ENCODE measurements at regions not wholly inside any gene's neighbourhood (a gene's known extent, or its start where the extent isn't known, plus 50 kb on each side); places are given as distances from the start of the nearest gene placed in this dataset.
"Not testable (repeated sequence)": the region's sequence is repeated elsewhere in the genome, so short reads cannot be mapped to it uniquely, and the experiment has no call there.

DNA sequence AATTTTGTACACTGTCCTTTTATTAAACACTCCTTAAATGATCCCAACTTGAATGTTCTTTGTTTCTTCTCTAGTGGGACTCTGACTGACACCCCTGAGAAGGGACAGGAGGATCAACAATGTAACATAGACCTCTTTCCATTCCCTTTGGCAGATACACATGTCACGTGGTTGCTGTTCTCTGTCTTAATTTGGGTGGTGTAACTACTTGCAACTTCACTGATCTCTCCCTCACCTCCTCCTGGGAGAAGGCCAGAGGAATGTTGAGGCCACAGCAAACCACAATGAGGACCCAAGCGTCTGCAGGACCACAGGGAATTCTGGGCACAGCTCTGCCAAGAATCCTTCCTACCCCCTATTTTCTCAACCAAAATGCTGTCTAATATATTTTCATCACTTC is 205.6 kb downstream of the RTP5 start:
- ChIA-PET SMC1A (ENCODE audit: uncharacterized antibody, unreplicated experiment) (no interaction called here), POLR2A (no interaction called here), CTCF (no interaction called here), RAD21 (ENCODE audit: unreplicated experiment) (no interaction called here)
- Histone ChIP-seq H3K9ac (ENCODE audit: control insufficient read depth, insufficient read depth, low read length) (no peak overlapping the region), H3K36me3 (ENCODE audit: control insufficient read depth in 2 of 2, insufficient read depth in 2 of 2, low read length in 1 of 2) (no peaks in the 10 kb centered on the region), H3K27ac (ENCODE audit: control insufficient read depth, insufficient read depth) (no peak overlapping the region), H3K27me3 (replicated peaks in 1 of 2; ENCODE audit: control insufficient read depth in 2 of 2, insufficient read depth in 2 of 2, low read length in 1 of 2) (no peaks in the 10 kb centered on the region), H3K4me1 (ENCODE audit: control insufficient read depth, insufficient read depth, low read length) (no peaks in the 10 kb centered on the region), H3K4me3 (no peak overlapping the region), H4K20me1 (ENCODE audit: control insufficient read depth, insufficient read depth) (no peaks in the 10 kb centered on the region), H2AFZ (ENCODE audit: control insufficient read depth, low read depth, low read length) (no peak overlapping the region), H3K9me3 (replicated peaks; ENCODE audit: control insufficient read depth, insufficient read depth, low read length) (no peaks in the 10 kb centered on the region), H3K4me2 (ENCODE audit: control insufficient read depth, insufficient read depth) (no peak overlapping the region), H3K79me2 (ENCODE audit: control insufficient read depth, insufficient read depth, low read length) (no peaks in the 10 kb centered on the region)
- intact Hi-C loops (cut with micrococcal nuclease; ENCODE audit: unreplicated experiment) (no loop called here), in situ Hi-C loops (cut with MboI) (no loop called here)
- no TSS peak for BruUV-seq (replicated peaks)
- FAIRE-seq (no peak), ATAC-seq (no peak), DNase-seq (ENCODE audit: low read depth, low spot score) (no peak)
- 0% methylated on average over 2 of the region's 2 CpGs for WGBS (ENCODE audit: insufficient coverage, insufficient replicate concordance, low lambda C conversion rate, missing lambda C conversion rate)
- peak; percentile 29; the same call in 1 of the 2 replicates for TF ChIP-seq RAD51 (IDR thresholded peaks at IDR 0.05)
- TF ChIP-seq YY1 (IDR thresholded peaks at IDR 0.05; ENCODE audit: low read depth, low read length), result no peak
- no peak for TF ChIP-seq MTA3 (IDR thresholded peaks at IDR 0.05; ENCODE audit: borderline replicate concordance, low read length)
- no peak for TF ChIP-seq CBX3 (IDR thresholded peaks at IDR 0.05; ENCODE audit: borderline replicate concordance, low read depth)
- TF ChIP-seq NRF1 (conservative IDR thresholded peaks at IDR 0.05; ENCODE audit: low read depth, low read length), result no peak

- intact Hi-C loops (cut with micrococcal nuclease; ENCODE audit: unreplicated experiment) (no loop called here), in situ Hi-C loops (cut with MboI) (no loop called here)
- Histone ChIP-seq H3K79me2 (ENCODE audit: control insufficient read depth, insufficient read depth, low read length) (no peaks in the 10 kb centered on the region), H3K9ac (ENCODE audit: control insufficient read depth, insufficient read depth, low read length) (no peak overlapping the region), H3K27me3 (replicated peaks in 1 of 2; ENCODE audit: control insufficient read depth in 2 of 2, insufficient read depth in 2 of 2, low read length in 1 of 2) (no peaks in the 10 kb centered on the region), H3K4me2 (ENCODE audit: control insufficient read depth, insufficient read depth) (no peak overlapping the region), H3K27ac (ENCODE audit: control insufficient read depth, insufficient read depth) (no peak overlapping the region), H3K36me3 (ENCODE audit: control insufficient read depth in 2 of 2, insufficient read depth in 2 of 2, low read length in 1 of 2) (no peaks in the 10 kb centered on the region), H2AFZ (ENCODE audit: control insufficient read depth, low read depth, low read length) (no peak overlapping the region), H4K20me1 (ENCODE audit: control insufficient read depth, insufficient read depth) (no peaks in the 10 kb centered on the region), H3K4me3 (no peak overlapping the region), H3K9me3 (replicated peaks; ENCODE audit: control insufficient read depth, insufficient read depth, low read length) (no peaks in the 10 kb centered on the region), H3K4me1 (ENCODE audit: control insufficient read depth, insufficient read depth, low read length) (no peaks in the 10 kb centered on the region)
- 36% methylated on average over 7 of the region's 7 CpGs for WGBS (ENCODE audit: insufficient coverage, insufficient replicate concordance, low lambda C conversion rate, missing lambda C conversion rate)
- DNase-seq (ENCODE audit: low read depth, low spot score) (no peak), ATAC-seq (no peak), FAIRE-seq (no peak)
- POLR2A ChIA-PET, result no interaction called here
- CTCF ChIA-PET, result no interaction called here
- no TSS peak for BruUV-seq (replicated peaks)
- TF ChIP-seq GABPA (IDR thresholded peaks at IDR 0.05; ENCODE audit: low read depth) (no peak), ZBTB33 (IDR thresholded peaks at IDR 0.05) (no peak)
- SMC1A ChIA-PET (ENCODE audit: uncharacterized antibody, unreplicated experiment), result no interaction called here
- RAD21 ChIA-PET (ENCODE audit: unreplicated experiment), result no interaction called here
Measured at GRCh38 chr2:242075696-242076095, 206.2 kb downstream of the RTP5 start.

DNA sequence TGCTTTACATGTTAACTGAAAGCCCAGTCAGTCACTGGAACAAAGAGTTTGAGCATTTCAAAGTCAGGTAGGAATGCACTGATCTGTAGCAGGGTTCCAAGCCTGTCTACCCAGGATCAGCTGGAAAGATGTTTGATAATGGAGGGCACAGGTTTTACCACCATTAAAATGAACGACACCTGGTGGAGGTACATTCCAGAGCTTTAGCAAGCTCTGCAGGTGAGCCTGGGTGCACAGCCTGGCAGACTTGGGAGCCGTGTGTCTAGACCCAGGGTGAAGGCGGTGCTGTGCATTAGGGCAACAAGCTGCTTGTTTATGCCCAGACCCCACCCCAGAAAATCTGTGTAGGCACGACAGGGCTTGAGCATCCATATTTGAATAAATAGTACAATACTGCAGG is 206.7 kb downstream of the RTP5 start:
- H3K27ac ChIP-seq (ENCODE audit: control insufficient read depth, insufficient read depth); H3K9me3 ChIP-seq (replicated peaks; ENCODE audit: control insufficient read depth, insufficient read depth, low read length); ATAC-seq; DNase-seq (ENCODE audit: low read depth, low spot score); POLR2A ChIA-PET; H3K79me2 ChIP-seq (ENCODE audit: control insufficient read depth, insufficient read depth, low read length); H3K4me2 ChIP-seq (ENCODE audit: control insufficient read depth, insufficient read depth); H3K4me3 ChIP-seq; CTCF ChIA-PET; FAIRE-seq; RAD21 ChIA-PET (ENCODE audit: unreplicated experiment); H3K9ac ChIP-seq (ENCODE audit: control insufficient read depth, insufficient read depth, low read length); in situ Hi-C loops (cut with MboI); BruUV-seq (replicated peaks); H4K20me1 ChIP-seq (ENCODE audit: control insufficient read depth, insufficient read depth); SMC1A ChIA-PET (ENCODE audit: uncharacterized antibody, unreplicated experiment); H2AFZ ChIP-seq (ENCODE audit: control insufficient read depth, low read depth, low read length); H3K27me3 ChIP-seq (replicated peaks in 1 of 2; ENCODE audit: control insufficient read depth in 2 of 2, insufficient read depth in 2 of 2, low read length in 1 of 2); H3K36me3 ChIP-seq (ENCODE audit: control insufficient read depth in 2 of 2, insufficient read depth in 2 of 2, low read length in 1 of 2); intact Hi-C loops (cut with micrococcal nuclease; ENCODE audit: unreplicated experiment); H3K4me1 ChIP-seq (ENCODE audit: control insufficient read depth, insufficient read depth, low read length): not testable (repeated sequence)
- 19% methylated on average over 4 of the region's 4 CpGs for WGBS (ENCODE audit: insufficient coverage, insufficient replicate concordance, low lambda C conversion rate, missing lambda C conversion rate)
